GM12864 (cell line): ENCODE measurements at regions not wholly inside any gene's neighbourhood (a gene's known extent, or its start where the extent isn't known, plus 50 kb on each side); places are given as distances from the start of the nearest gene placed in this dataset.

Experiments
- DNase-seq: peaks from one replicate; pipeline ENCODE4 v3.0.0-alpha.2; 2011; ENCODE audit warnings: low read depth
- H3K4me3 ChIP-seq: 2 replicates; pipeline ENCODE4 v1.5.1; 2011; ENCODE audit warnings: mild to moderate bottlenecking, low read depth, low read length, control low read depth
- TF ChIP-seq, protein P1 (sequence below): IDR thresholded peaks from 2 replicates; pipeline ENCODE4 v1.5.1; 2011; ENCODE audit warnings: low read depth, mild to moderate bottlenecking, moderate library complexity, low read length, control low read depth, inconsistent platforms; ENCODE audit errors: missing control alignments

DNA sequence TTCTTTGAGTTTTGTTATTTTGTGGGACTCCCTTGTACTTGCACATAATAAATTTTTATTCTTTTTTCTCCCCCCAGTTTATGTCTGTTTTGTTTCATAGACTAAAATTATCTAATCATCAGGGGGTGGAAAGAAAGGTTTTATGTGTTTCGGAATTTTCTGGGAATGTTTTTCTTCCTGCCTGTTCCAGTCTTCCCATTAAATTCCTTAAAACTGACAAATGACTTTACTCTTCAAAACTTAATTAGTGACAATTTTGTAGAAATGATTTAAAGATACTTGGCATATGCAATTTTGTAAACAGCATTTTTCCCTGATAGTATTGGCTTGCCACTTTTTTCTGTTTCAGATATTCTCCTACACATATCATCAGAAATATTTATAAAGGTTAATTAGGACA is 1813.4 kb downstream of the PCDH9 start:
- TF ChIP-seq, protein P1, sequence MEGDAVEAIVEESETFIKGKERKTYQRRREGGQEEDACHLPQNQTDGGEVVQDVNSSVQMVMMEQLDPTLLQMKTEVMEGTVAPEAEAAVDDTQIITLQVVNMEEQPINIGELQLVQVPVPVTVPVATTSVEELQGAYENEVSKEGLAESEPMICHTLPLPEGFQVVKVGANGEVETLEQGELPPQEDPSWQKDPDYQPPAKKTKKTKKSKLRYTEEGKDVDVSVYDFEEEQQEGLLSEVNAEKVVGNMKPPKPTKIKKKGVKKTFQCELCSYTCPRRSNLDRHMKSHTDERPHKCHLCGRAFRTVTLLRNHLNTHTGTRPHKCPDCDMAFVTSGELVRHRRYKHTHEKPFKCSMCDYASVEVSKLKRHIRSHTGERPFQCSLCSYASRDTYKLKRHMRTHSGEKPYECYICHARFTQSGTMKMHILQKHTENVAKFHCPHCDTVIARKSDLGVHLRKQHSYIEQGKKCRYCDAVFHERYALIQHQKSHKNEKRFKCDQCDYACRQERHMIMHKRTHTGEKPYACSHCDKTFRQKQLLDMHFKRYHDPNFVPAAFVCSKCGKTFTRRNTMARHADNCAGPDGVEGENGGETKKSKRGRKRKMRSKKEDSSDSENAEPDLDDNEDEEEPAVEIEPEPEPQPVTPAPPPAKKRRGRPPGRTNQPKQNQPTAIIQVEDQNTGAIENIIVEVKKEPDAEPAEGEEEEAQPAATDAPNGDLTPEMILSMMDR: no peak
- no peak for DNase-seq
- no peak overlapping the region for H3K4me3 ChIP-seq

- TF ChIP-seq, protein P1: no peak
- no peak overlapping the region for H3K4me3 ChIP-seq
- DNase-seq: no peak
Observed at GRCh38 chr13:65414187-65414586, 1815.9 kb downstream of the PCDH9 start.

DNA sequence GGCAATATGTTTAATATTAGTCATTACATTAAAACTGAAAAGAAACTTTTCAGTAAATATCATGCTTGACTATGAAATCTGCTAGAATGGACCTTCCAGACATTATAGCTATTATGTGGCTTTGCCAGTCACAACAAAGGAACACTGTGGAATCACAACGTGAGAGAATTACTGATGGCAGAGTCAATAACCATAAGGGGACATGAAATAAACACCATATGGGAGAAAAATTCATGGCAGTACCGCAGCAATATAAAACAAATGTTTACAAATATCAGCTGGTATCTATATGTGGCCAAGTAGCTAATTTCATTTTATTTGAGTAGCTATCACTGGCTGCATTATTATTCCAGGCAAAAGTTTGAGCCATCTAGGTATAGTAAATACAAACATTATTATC is 1818.6 kb downstream of the PCDH9 start:
- no peak for DNase-seq
- H3K4me3 ChIP-seq: no peak overlapping the region
- TF ChIP-seq, protein P1: no peak

DNA sequence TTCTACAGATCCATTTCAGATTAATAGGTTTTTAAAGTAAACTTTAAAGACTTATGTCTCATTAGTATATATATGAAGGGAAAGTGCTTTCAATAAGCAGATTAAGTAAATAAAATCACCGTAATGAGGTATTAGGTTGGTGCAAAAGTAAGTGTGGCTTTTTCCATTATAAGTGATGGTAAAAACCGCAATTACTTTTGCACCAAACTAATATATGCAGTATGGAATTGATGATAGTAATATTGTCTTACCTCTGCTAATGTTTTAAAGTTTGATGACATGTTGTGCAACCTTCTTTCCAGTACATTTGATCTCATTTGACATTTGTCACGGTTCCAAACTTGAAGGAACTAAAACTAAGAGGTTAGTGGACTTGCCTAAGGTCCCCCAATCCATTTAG is 1819.3 kb downstream of the PCDH9 start:
- H3K4me3 ChIP-seq: no peak overlapping the region
- DNase-seq: no peak
- TF ChIP-seq, protein P1: no peak

GRCh38 chr13:65401315-65401714 is 1828.8 kb downstream of the PCDH9 start:
- no peak for DNase-seq
- TF ChIP-seq, protein P1: no peak
- H3K4me3 ChIP-seq: no peak overlapping the region

GRCh38 chr13:65400702-65401101 is 1829.4 kb downstream of the PCDH9 start:
- TF ChIP-seq, protein P1: no peak
- no peak overlapping the region for H3K4me3 ChIP-seq
- DNase-seq: no peak

GRCh38 chr13:65387743-65388347 is 1842.3 kb downstream of the PCDH9 start:
- TF ChIP-seq, protein P1: no peak
- DNase-seq: no peak
- H3K4me3 ChIP-seq: no peak overlapping the region
